Gastroesophageal sphincter (tissue), 4 donors: ENCODE measurements at regions not wholly inside any gene's neighbourhood (a gene's known extent, or its start where the extent isn't known, plus 50 kb on each side); places are given as distances from the start of the nearest gene placed in this dataset.

ENCODE experiments used
- ATAC-seq: fragments of 150-250 bp; one replicate; pipeline ENCODE4 v1.9.1; 2016; ENCODE audit warnings: mild to moderate bottlenecking, moderate library complexity
- H3K27ac ChIP-seq, 4 donors: fragments of 200-600 bp; sonication (generic) in 3 of 4; 1 replicate in 3 of 4; 2 replicates in 1 of 4; pipeline ENCODE4 v1.5.1; 2016 to 2019
- H3K27me3 ChIP-seq: fragments of 200-600 bp; sonication (generic); one replicate; pipeline ENCODE4 v1.5.1; 2019
- H3K36me3 ChIP-seq, 2 donors: fragments of 200-600 bp; sonication (generic); one replicate each; pipeline ENCODE4 v1.5.1; 2019; ENCODE audit warnings: control low read depth in 1 of 2
- H3K4me1 ChIP-seq, 3 donors: fragments of 200-600 bp; sonication (generic); 1 replicate in 2 of 3; 2 replicates in 1 of 3; pipeline ENCODE4 v1.5.1; 2016 to 2019; ENCODE audit warnings: control low read depth in 2 of 3
- H3K4me3 ChIP-seq, 2 donors: fragments of 200-600 bp; sonication (generic); one replicate each; pipeline ENCODE4 v1.5.1; 2019; ENCODE audit warnings: mild to moderate bottlenecking in 1 of 2, moderate library complexity in 1 of 2
- H3K9me3 ChIP-seq, 3 donors: fragments of 200-600 bp; sonication (generic); one replicate each; pipeline ENCODE4 v1.5.1; 2017 to 2019; ENCODE audit warnings: control low read depth in 2 of 3
- CTCF ChIP-seq, 4 experiments: fragments of 200-600 bp in 2 of 4; fragments of 450-650 bp in 2 of 4; sonication (generic) in 1 of 4; IDR thresholded peaks; one replicate each; pipeline ENCODE4 v1.5.1; 2017 to 2019; ENCODE audit warnings: antibody characterized with exemption in 4 of 4, mild to moderate bottlenecking in 2 of 4, moderate library complexity in 2 of 4
- EP300 ChIP-seq: sonication (generic); formaldehyde crosslinking; IDR thresholded peaks from one replicate; pipeline ENCODE4 v1.6.1; 2017; ENCODE audit warnings: antibody characterized with exemption, mild to moderate bottlenecking
- POLR2A ChIP-seq, 2 donors: fragments of 450-650 bp; IDR thresholded peaks; one replicate each; pipeline ENCODE4 v1.6.1; 2017; ENCODE audit warnings: antibody characterized with exemption in 2 of 2, mild to moderate bottlenecking in 2 of 2, moderate library complexity in 1 of 2
- POLR2AphosphoS5 ChIP-seq: sonication (generic); formaldehyde crosslinking; IDR thresholded peaks from one replicate; pipeline ENCODE4 v1.6.1; 2017; ENCODE audit warnings: antibody characterized with exemption
- WGBS, 2 donors: methylation state at CpG; one replicate each; pipeline ENCODE4 v1.1.5; 2018; ENCODE audit warnings: low coverage in 1 of 2; 5-methylcytosine and 5-hydroxymethylcytosine counted together

DNA sequence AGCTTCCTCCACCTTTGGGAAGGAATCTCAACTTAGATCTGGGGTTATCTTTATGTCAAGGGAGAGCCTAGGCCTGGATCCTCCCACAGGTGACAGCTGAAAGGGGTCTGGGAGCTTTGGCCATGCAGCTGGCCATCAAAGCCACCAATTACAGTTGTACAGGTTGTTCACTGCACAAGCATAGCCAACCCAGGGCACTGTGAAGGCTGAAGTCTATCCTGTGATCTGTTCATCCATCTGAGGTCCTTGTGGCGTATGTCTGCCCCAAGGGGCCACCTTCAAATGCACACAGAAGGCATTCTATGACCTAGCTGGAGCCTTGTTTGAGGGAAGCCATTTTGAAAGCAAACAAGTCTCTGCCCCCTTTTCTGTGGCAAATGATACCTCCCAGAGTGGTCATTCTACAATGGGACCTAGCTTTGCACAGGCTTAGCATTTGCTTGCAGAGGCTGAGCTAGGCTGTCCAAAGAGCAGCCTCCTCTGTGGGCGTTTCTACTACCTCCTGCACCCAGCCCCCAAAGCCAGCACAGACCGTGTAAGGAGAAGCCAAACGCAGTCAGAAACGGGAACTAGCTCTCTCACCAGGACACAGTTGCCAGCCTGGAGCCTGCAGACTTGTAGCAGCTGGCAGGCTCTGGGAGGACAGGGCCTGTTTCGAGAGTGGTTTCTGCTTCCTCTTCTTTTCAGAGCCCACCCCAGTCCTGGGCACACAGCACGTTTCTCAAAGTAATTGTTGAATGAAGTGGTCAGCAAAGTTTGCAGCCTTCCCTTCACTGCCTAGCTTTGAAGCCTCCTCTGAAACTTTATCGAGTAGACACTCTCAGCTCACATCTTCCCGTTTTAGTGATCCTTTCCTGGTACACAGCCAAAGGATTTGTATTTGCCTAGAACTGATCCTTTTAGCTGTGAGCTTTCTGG, 157.3 kb upstream of the SMAD3 start:
- TF ChIP-seq POLR2AphosphoS5 (peak; percentile 47), POLR2A (IDR thresholded peaks at IDR 0.05) (no peak)
- WGBS, 2 donors: 15 to 43% methylated on average over 4 to 8 of the region's 9 CpGs

GRCh38 chr15:66908744-66909095, 156.7 kb upstream of the SMAD3 start:
- Histone ChIP-seq H3K4me1 (peaks cover 0 to 43% (median 17%) of the 10 kb centered on the region in 3 donors), H3K27me3 (no peaks in the 10 kb centered on the region), H3K4me3 (no peak overlapping the region), H3K27ac (peak overlapping the region; percentile 12 to 82 (median 74)), H3K36me3 (no peaks in the 10 kb centered on the region), H3K9me3 (no peaks in the 10 kb centered on the region)
- TF ChIP-seq EP300 (no peak), CTCF (IDR thresholded peaks at IDR 0.05) (no peak), POLR2AphosphoS5 (no peak), POLR2A (IDR thresholded peaks at IDR 0.05) (no peak)
- WGBS, 2 donors: 58% methylated on average over 2 of the region's 2 CpGs; no CpG with 5 or more reads in 1 of the 2 donors
- no peak for ATAC-seq

More for the DNA sequence above, 157.3 kb upstream of the SMAD3 start:
- Histone ChIP-seq H3K4me3 (no peak overlapping the region), H3K27ac (peak overlapping the region; percentile 12 to 82 (median 74)), H3K36me3 (no peaks in the 10 kb centered on the region), H3K9me3 (no peaks in the 10 kb centered on the region), H3K4me1 (peaks cover 0 to 43% (median 17%) of the 10 kb centered on the region in 3 donors), H3K27me3 (no peaks in the 10 kb centered on the region)
- peak; percentile 81 for ATAC-seq

DNA sequence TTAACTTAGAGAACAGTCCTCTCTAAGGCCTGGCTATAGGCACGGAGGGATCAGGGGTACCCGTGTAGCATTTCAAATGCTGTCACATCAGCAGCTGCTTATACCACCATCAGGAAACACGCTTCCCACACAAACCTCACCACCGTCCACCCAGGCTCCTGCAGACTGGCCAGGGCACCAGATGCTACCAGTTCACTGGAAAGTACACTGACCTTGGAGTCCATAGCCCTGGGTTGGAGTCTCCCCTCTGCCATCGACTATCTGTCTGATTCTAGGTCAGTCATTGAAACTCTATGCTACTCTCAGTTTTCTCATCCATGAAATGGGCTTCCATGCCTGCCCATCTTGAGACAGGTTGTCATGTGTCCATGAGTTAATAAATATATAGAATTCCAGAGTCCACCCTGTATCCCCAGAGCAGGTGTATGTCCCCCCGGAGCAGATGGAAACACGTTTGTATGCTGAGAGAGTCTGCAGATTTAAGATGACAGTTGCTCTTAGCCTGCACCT, 156.0 kb upstream of the SMAD3 start:
- no peak overlapping the region for H3K4me3 ChIP-seq
- H3K36me3 ChIP-seq: no peaks in the 10 kb centered on the region
- H3K4me1 ChIP-seq: peaks cover 0 to 43% (median 17%) of the 10 kb centered on the region in 3 donors
- ATAC-seq: no peak
- TF ChIP-seq POLR2AphosphoS5 (no peak), EP300 (no peak)
- no peaks in the 10 kb centered on the region for H3K9me3 ChIP-seq
- WGBS, 2 donors: 79 to 81% methylated on average over 4 to 7 of the region's 7 CpGs
- peak overlapping the region in 3 of 4 donors; percentile 69 to 82 (median 79) for H3K27ac ChIP-seq
- no peaks in the 10 kb centered on the region for H3K27me3 ChIP-seq

GRCh38 chr15:66911131-66911700, 154.2 kb upstream of the SMAD3 start:
- no peak for ATAC-seq
- no peaks in the 10 kb centered on the region for H3K36me3 ChIP-seq
- WGBS, 2 donors: 83 to 88% methylated on average over 2 to 7 of the region's 13 CpGs
- no peak for TF ChIP-seq EP300
- no peak for TF ChIP-seq CTCF (IDR thresholded peaks at IDR 0.05)
- no peak for TF ChIP-seq POLR2AphosphoS5
- TF ChIP-seq POLR2A (IDR thresholded peaks at IDR 0.05): no peak
- H3K27ac ChIP-seq: no peak overlapping the region
- H3K4me3 ChIP-seq: no peak overlapping the region
- H3K4me1 ChIP-seq: peaks cover 0 to 43% (median 17%) of the 10 kb centered on the region in 3 donors
- H3K27me3 ChIP-seq: no peaks in the 10 kb centered on the region
- no peaks in the 10 kb centered on the region for H3K9me3 ChIP-seq

DNA sequence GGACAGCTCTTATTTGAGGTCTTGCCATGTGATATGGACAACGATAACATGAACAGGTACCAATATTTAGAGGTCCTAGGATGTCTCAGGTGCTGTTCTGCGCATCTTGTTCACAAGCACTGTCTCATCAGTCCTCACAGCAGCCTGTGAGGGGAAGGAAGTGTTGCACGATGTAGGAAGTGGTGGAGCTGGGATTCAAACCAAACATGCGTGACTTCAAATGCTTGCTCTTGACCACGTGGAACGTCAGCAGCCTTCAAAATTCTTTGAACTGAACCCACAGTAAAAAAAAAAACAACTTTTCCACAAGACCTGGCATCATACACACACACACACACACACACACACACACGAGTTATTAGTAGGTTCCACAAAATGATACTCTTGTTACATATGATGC, 153.4 kb upstream of the SMAD3 start:
- ATAC-seq: no peak
- WGBS, 2 donors: 58 to 73% methylated on average over 3 to 7 of the region's 7 CpGs

More for the DNA sequence above, 153.4 kb upstream of the SMAD3 start:
- Histone ChIP-seq H3K36me3 (no peaks in the 10 kb centered on the region), H3K27ac (no peak overlapping the region), H3K4me3 (no peak overlapping the region), H3K9me3 (no peaks in the 10 kb centered on the region), H3K27me3 (no peaks in the 10 kb centered on the region), H3K4me1 (peaks cover 0 to 43% (median 17%) of the 10 kb centered on the region in 3 donors)
- TF ChIP-seq POLR2AphosphoS5: no peak
- TF ChIP-seq CTCF (IDR thresholded peaks at IDR 0.05): no peak
- no peak for TF ChIP-seq POLR2A (IDR thresholded peaks at IDR 0.05)
- TF ChIP-seq EP300: no peak
